Renal pelvis (tissue), 1 donor: ENCODE measurements at regions not wholly inside any gene's neighbourhood (a gene's known extent, or its start where the extent isn't known, plus 50 kb on each side); places are given as distances from the start of the nearest gene placed in this dataset.

ENCODE experiments used
- DNase-seq: peaks from one replicate; pipeline ENCODE4 v3.0.0-alpha.2; 2013

- no peak for DNase-seq
Measured at GRCh38 chr5:155068616-155069100, 55.1 kb downstream of the KIF4B start.

GRCh38 chr5:155069961-155070360 lies 56.4 kb downstream of the KIF4B start:
- no peak for DNase-seq

- no peak for DNase-seq
Measured at GRCh38 chr5:155070781-155071180, 57.2 kb downstream of the KIF4B start.

GRCh38 chr5:155076379-155076778 lies 62.8 kb downstream of the KIF4B start:
- no peak for DNase-seq

- no peak for DNase-seq
Measured at GRCh38 chr5:155079698-155080097, 66.1 kb downstream of the KIF4B start.

GRCh38 chr5:155080721-155081120 lies 67.2 kb downstream of the KIF4B start:
- peak; percentile 30 for DNase-seq

GRCh38 chr5:155081618-155082017 lies 68.1 kb downstream of the KIF4B start:
- no peak for DNase-seq

- DNase-seq: no peak
Measured at GRCh38 chr5:155082401-155082800, 68.8 kb downstream of the KIF4B start.

- no peak for DNase-seq
Measured at GRCh38 chr5:155085282-155085989, 71.9 kb downstream of the KIF4B start.

- DNase-seq: no peak
Measured at GRCh38 chr5:155087036-155087435, 73.5 kb downstream of the KIF4B start.

- no peak for DNase-seq
Measured at GRCh38 chr5:155088811-155089210, 75.3 kb downstream of the KIF4B start.

- no peak for DNase-seq
Measured at GRCh38 chr5:155089643-155090042, 76.1 kb downstream of the KIF4B start.

- no peak for DNase-seq
Measured at GRCh38 chr5:155091063-155091648, 77.6 kb downstream of the KIF4B start.

- DNase-seq: no peak
Measured at GRCh38 chr5:155091768-155092717, 78.5 kb downstream of the KIF4B start.

GRCh38 chr5:155094455-155094854 lies 80.9 kb downstream of the KIF4B start:
- no peak for DNase-seq

GRCh38 chr5:155097995-155098394 lies 84.4 kb downstream of the KIF4B start:
- DNase-seq: no peak

- DNase-seq: no peak
Measured at GRCh38 chr5:155098433-155098832, 84.9 kb downstream of the KIF4B start.

- DNase-seq: no peak
Measured at GRCh38 chr5:155101697-155102096, 88.1 kb downstream of the KIF4B start.

- DNase-seq: no peak
Measured at GRCh38 chr5:155103146-155103545, 89.6 kb downstream of the KIF4B start.

GRCh38 chr5:155104441-155104840 lies 90.9 kb downstream of the KIF4B start:
- no peak for DNase-seq

GRCh38 chr5:155106221-155106620 lies 92.7 kb downstream of the KIF4B start:
- no peak for DNase-seq

- DNase-seq: no peak
Measured at GRCh38 chr5:155113888-155114287, 100.3 kb downstream of the KIF4B start.

GRCh38 chr5:155114655-155115054 lies 101.1 kb downstream of the KIF4B start:
- no peak for DNase-seq
